Right ventricle myocardium inferior (tissue), 1 donor: ENCODE measurements at regions not wholly inside any gene's neighbourhood (a gene's known extent, or its start where the extent isn't known, plus 50 kb on each side); places are given as distances from the start of the nearest gene placed in this dataset.
A peak's percentile ranks its signal among the peaks of the same experiment; 100 is the strongest.

Source experiments
- ATAC-seq: fragments of 200-7000 bp; cut with Tn5 transposase; one replicate; pipeline ENCODE4 v1.9.1; 2020; ENCODE audit warnings: mild to moderate bottlenecking, moderate library complexity
- DNase-seq: peaks from one replicate; pipeline ENCODE4 v3.0.0; 2021; ENCODE audit errors: missing footprints
- intact Hi-C: fragments of 100-400 bp; cut with DNase I; formaldehyde crosslinking; loops from one replicate; pipeline ENCODE4 v1.11.0; 2022
- donor health status: DM: no; HTN: yes; CAD: no; lungs with severe emphysema.

- DNase-seq, result no peak
- intact Hi-C loops, result no loop called here
- ATAC-seq, result no peak
Observed at GRCh38 chr13:106275446-106276032, 259.9 kb downstream of the EFNB2 start.

GRCh38 chr13:106274551-106275203 lies 260.8 kb downstream of the EFNB2 start:
- intact Hi-C loops, result no loop called here
- no peak for DNase-seq

DNA sequence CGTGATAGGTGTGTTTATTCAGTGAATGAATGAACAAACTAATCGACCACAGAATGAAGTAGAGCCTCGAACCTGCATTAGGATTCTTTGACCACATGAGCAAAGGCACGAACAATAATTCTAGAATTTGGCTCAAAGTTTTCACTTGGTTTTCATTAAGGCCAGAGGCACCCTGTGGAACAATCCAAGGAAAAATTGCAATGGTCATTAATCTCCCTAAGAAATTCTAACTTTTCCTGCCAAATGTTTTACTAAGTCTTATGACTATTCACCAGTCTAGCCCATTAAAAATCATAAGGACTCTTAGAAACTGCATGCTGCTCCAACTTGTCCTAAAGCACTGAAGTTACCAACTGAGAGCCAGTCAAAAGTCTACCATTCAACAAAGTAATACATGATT lies 271.7 kb downstream of the EFNB2 start:
- intact Hi-C loops, result no loop called here
- ATAC-seq (no peak), DNase-seq (no peak)

More at GRCh38 chr13:106274551-106275203, 260.8 kb downstream of the EFNB2 start:
- ATAC-seq, result no peak

- ATAC-seq (no peak), DNase-seq (no peak)
- intact Hi-C loops, result no loop called here
Observed at GRCh38 chr13:106262886-106263285, 272.6 kb downstream of the EFNB2 start.

DNA sequence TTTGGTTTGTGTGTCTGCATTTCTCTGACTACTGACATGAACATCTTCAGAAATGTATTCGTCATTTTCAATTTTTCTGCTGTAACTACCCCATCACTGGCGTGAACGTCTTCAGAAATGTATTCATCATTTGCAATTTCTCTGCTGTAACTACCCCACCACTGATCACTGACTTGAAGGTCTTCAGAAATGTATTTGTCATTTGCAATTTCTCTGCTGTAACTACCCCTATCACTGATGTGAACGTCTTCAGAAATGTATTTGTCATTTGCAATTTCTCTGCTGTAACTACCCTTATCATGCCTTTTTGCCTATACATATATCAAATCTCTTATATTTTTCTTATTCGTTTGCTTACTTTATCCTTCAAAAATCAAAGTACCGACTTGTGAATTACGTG lies 274.0 kb downstream of the EFNB2 start:
- ATAC-seq, result no peak
- no peak for DNase-seq
- intact Hi-C loops, result no loop called here

GRCh38 chr13:106260352-106260751 lies 275.1 kb downstream of the EFNB2 start:
- intact Hi-C loops, result no loop called here
- no peak for ATAC-seq

GRCh38 chr13:106259928-106260327 lies 275.5 kb downstream of the EFNB2 start:
- no peak for DNase-seq

More at GRCh38 chr13:106260352-106260751, 275.1 kb downstream of the EFNB2 start:
- DNase-seq, result no peak

DNA sequence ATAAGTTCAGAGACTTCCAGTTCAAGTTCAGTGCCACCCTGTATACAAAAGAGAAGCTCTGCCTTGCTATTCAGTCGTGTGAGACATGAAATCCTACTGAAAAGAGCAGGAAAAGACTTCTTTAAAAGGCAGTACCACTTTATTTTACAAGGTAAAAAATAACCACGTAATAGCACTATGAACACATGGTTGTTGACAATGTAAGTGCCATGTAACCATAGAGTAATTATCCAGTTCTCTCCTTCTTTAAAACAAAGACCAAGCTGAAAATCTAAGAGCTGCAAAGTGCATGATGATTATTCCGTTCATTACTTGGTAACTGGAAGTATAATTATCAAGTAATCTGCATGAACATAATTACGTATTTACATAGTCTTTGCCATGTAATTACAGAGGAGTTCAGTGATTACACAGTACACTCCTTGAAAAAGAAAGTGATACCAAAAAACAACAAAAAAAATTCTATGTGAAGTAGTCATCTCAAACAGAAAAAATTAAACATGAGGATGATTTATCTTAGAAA lies 288.7 kb downstream of the EFNB2 start:
- DNase-seq (no peak), ATAC-seq (no peak)
- intact Hi-C loops, result no loop called here

More at GRCh38 chr13:106259928-106260327, 275.5 kb downstream of the EFNB2 start:
- intact Hi-C loops, result no loop called here
- ATAC-seq, result no peak

- ATAC-seq (no peak), DNase-seq (no peak)
- intact Hi-C loops, result no loop called here
Observed at GRCh38 chr13:106246242-106246641, 289.2 kb downstream of the EFNB2 start.

DNA sequence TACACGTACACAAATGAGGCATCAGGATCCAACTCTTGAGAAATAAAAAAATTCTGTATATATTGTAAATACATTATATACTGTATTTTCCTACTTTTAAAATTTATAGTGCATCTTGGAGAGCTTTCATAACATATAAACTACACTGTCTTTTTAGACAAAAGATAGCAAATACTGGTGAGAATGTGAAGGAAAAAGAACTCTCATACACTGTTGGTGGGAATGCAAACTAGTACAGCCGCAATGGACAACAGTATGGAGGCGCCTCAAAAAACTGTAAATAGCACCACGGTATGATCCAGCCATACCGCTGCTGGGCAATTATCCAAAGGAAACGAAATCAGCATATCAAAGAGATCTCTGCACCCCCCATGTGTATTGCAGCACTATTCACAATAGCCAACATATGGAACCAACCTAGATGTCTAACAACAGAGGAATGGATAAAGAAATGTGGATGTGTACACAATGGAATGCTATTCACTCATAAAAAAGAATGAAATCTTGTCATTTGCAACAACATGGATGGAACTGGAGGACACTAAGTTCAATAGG lies 292.4 kb downstream of the EFNB2 start:
- no peak for DNase-seq
- ATAC-seq, result no peak
- intact Hi-C loops, result no loop called here

- DNase-seq (no peak), ATAC-seq (no peak)
- intact Hi-C loops, result no loop called here
Observed at GRCh38 chr13:106241974-106242953, 293.2 kb downstream of the EFNB2 start.

DNA sequence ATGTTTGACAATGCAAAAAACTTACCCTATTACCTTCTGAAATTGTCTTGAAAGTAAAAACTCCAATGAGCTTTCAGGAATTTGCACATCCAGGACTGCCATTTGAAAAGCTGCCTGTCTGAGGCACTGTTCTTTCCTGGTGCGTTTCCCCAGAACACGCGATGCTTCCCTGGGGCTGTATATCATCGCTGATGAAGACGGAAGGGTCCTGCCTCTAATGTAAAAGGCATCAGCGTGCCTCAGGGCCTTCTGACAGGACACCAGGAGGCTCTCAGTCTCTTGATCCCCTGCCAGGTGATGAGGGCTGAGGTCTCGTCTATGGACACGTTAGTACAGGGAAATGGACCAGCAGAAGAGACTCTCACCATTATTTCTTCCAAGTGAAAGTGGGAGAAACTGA lies 296.8 kb downstream of the EFNB2 start:
- ATAC-seq (no peak), DNase-seq (no peak)
- intact Hi-C loops, result no loop called here

DNA sequence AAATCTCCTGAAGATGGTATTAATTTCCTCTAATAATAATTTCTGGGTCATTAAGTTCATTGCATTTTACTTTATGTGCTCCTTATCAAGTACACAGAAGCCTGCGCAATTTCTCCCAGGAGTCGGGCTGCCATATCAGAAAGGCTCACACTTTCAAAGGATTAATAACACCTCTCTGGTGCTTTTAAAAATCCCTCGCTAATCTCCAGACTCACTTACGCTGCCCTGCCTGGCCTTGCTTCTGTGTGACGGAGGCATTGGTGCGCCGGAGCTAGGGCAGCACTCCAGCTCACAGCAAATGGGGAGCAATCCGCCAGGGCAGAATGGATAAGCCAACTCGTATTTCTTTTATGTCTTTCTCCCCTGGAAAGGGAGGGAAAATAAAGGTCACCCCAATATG lies 300.8 kb downstream of the EFNB2 start:
- ATAC-seq (no peak), DNase-seq (no peak)

GRCh38 chr13:106233134-106233735 lies 302.2 kb downstream of the EFNB2 start:
- DNase-seq (no peak), ATAC-seq (no peak)
- intact Hi-C loops, result no loop called here

More for the DNA sequence above, 300.8 kb downstream of the EFNB2 start:
- intact Hi-C loops, result no loop called here

- DNase-seq (no peak), ATAC-seq (peak; percentile 37)
- intact Hi-C loops, result no loop called here
Observed at GRCh38 chr13:106232681-106233080, 302.8 kb downstream of the EFNB2 start.

- ATAC-seq (no peak), DNase-seq (no peak)
- intact Hi-C loops, result no loop called here
Observed at GRCh38 chr13:106230450-106230849, 305.0 kb downstream of the EFNB2 start.

DNA sequence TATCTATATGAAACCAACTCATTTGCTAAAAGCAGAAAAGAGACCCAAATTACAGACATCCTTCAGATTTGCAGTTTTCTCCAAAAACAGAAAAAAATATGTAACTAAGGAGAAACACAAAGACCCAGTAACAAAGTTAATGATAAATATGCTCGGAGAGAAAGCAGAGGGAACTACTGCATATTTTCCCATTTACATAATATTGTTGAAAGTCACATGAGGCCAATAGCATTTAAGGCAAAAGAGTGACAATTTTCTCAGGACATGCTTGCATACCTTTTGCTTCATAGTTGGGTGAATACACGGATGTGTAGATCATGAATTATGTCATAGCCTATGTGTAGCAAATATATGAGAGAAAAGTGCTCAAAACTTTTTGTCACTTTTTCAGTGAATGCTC lies 310.3 kb downstream of the EFNB2 start:
- intact Hi-C loops, result no loop called here
- ATAC-seq, result no peak

DNA sequence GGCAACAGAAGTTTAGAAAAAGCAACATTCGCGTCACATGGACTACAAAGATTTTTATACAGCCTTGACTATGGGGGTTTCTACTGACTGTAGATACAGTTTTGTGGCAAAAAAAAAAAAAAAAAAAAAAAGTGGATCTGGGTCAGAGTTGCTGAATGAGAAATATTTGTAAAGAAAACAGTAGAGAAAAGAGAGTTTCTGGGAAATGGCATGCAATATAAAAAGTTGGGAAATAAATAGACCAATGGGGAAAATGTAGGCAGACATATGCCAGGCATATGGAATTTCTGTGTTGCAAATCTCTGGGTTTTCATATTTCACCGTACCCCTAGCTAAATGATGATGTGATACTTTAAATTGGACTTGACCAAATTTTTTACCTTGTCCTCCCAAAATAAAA lies 315.3 kb downstream of the EFNB2 start:
- ATAC-seq, result no peak
- intact Hi-C loops, result no loop called here
- no peak for DNase-seq

More for the DNA sequence above, 310.3 kb downstream of the EFNB2 start:
- DNase-seq, result no peak
